ENCODE measurements at regions not wholly inside any gene's neighbourhood (a gene's known extent, or its start where the extent isn't known, plus 50 kb on each side); places are given as distances from the start of the nearest gene placed in this dataset.

- no TSS peak for BruUV-seq (replicated peaks)
- TF ChIP-seq EZH2 (IDR thresholded peaks at IDR 0.05; ENCODE audit: low read depth): no peak
- no peak for TF ChIP-seq CTCF (conservative IDR thresholded peaks at IDR 0.05)
- H3K36me3 ChIP-seq (ENCODE audit: low read depth): no peaks in the 10 kb centered on the region
- H3K9me2 ChIP-seq (ENCODE audit: insufficient read depth): no peaks in the 10 kb centered on the region
- no peak overlapping the region for H3K4me3 ChIP-seq
- H3K79me2 ChIP-seq (ENCODE audit: low read depth): no peaks in the 10 kb centered on the region
- H3K27ac ChIP-seq: no peak overlapping the region
- no peaks in the 10 kb centered on the region for H3K27me3 ChIP-seq (ENCODE audit: insufficient read depth, low read depth)
- ChIA-PET CTCF (no interaction called here), POLR2A (ENCODE audit: unreplicated experiment) (no interaction called here)
- H2AFZ ChIP-seq: no peak overlapping the region
- DNase-seq: no peak
- no peak overlapping the region for H3K4me2 ChIP-seq
- H3K4me1 ChIP-seq (replicated peaks; ENCODE audit: insufficient read depth): no peaks in the 10 kb centered on the region
- no peaks in the 10 kb centered on the region for H4K20me1 ChIP-seq (ENCODE audit: insufficient read depth)
- no peaks in the 10 kb centered on the region for H3K9me3 ChIP-seq (ENCODE audit: insufficient read depth, low read depth)
- intact Hi-C loops (cut with micrococcal nuclease; ENCODE audit: unreplicated experiment): no loop called here
- H3F3A ChIP-seq (ENCODE audit: insufficient read depth, low read depth): no peaks in the 10 kb centered on the region
These were observed 204.0 kb upstream of the GNAI1 start for GRCh38 chr7:79930604-79931003.

DNA sequence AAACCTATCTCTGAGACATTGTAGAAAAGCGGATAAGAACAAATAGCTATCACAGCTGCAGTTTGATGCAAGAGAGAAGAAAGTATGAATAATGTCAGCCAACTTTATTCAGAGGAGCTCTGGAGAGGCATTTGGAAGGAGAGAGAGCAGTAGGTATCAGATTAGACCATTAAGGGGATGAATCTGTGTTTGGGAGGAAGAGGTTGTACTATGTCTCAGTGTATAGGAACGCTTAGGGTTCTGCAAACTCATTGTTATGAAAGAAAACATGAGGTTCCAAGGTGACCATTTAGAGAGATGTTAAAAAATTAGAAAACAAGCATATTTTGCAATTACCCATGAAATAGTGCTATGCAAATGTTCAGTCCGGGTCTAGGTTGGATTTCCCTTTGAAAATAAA lies 207.5 kb upstream of the GNAI1 start:
- intact Hi-C loops (cut with micrococcal nuclease; ENCODE audit: unreplicated experiment): no loop called here
- Histone ChIP-seq H3K4me3 (no peak overlapping the region), H4K20me1 (ENCODE audit: insufficient read depth) (no peaks in the 10 kb centered on the region), H3K4me1 (replicated peaks; ENCODE audit: insufficient read depth) (no peaks in the 10 kb centered on the region), H2AFZ (no peak overlapping the region), H3K36me3 (ENCODE audit: low read depth) (no peaks in the 10 kb centered on the region), H3K4me2 (no peak overlapping the region), H3K27me3 (ENCODE audit: insufficient read depth, low read depth) (no peaks in the 10 kb centered on the region), H3F3A (ENCODE audit: insufficient read depth, low read depth) (no peaks in the 10 kb centered on the region), H3K27ac (no peak overlapping the region), H3K79me2 (ENCODE audit: low read depth) (no peaks in the 10 kb centered on the region), H3K9me2 (ENCODE audit: insufficient read depth) (no peaks in the 10 kb centered on the region), H3K9me3 (ENCODE audit: insufficient read depth, low read depth) (no peaks in the 10 kb centered on the region)
- BruUV-seq (replicated peaks): no TSS peak
- no peak for DNase-seq
- POLR2A ChIA-PET (ENCODE audit: unreplicated experiment): no interaction called here
- TF ChIP-seq CTCF (conservative IDR thresholded peaks at IDR 0.05): no peak
- TF ChIP-seq EZH2 (IDR thresholded peaks at IDR 0.05; ENCODE audit: low read depth): no peak
- CTCF ChIA-PET: no interaction called here

DNA sequence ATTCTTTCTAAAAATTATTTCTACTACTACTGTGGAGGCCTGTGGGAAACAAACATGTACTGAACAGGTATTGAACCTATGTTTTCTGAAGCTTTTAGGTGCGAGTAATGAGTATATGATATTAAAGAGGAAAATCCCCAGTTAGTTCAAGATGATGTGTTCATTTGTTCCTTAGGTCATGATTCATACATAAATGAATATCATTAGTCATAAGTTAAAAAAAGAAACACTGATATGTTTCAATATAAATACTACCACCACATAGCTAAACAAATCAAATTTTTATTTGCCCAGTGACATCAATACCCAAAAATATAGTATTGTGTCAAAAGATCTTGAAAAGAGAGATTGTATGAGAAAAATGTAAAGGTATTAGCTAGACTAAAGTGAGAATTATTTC lies 210.7 kb upstream of the GNAI1 start:
- ChIA-PET POLR2A (ENCODE audit: unreplicated experiment) (no interaction called here), CTCF (no interaction called here)
- no peaks in the 10 kb centered on the region for H3K9me2 ChIP-seq (ENCODE audit: insufficient read depth)
- no peaks in the 10 kb centered on the region for H3K36me3 ChIP-seq (ENCODE audit: low read depth)
- intact Hi-C loops (cut with micrococcal nuclease; ENCODE audit: unreplicated experiment): no loop called here
- H3K4me2 ChIP-seq: no peak overlapping the region
- no peaks in the 10 kb centered on the region for H4K20me1 ChIP-seq (ENCODE audit: insufficient read depth)
- no peaks in the 10 kb centered on the region for H3K4me1 ChIP-seq (replicated peaks; ENCODE audit: insufficient read depth)
- no peaks in the 10 kb centered on the region for H3K79me2 ChIP-seq (ENCODE audit: low read depth)
- H3K27me3 ChIP-seq (ENCODE audit: insufficient read depth, low read depth): no peaks in the 10 kb centered on the region
- no peaks in the 10 kb centered on the region for H3K9me3 ChIP-seq (ENCODE audit: insufficient read depth, low read depth)
- H3F3A ChIP-seq (ENCODE audit: insufficient read depth, low read depth): no peaks in the 10 kb centered on the region
- no peak for DNase-seq
- H3K4me3 ChIP-seq: no peak overlapping the region
- no peak overlapping the region for H3K27ac ChIP-seq
- TF ChIP-seq EZH2 (IDR thresholded peaks at IDR 0.05; ENCODE audit: low read depth) (no peak), CTCF (conservative IDR thresholded peaks at IDR 0.05) (no peak)
- BruUV-seq (replicated peaks): no TSS peak
- no peak overlapping the region for H2AFZ ChIP-seq
